UCSD-AML1 (cell line): ENCODE measurements at regions not wholly inside any gene's neighbourhood (a gene's known extent, or its start where the extent isn't known, plus 50 kb on each side); places are given as distances from the start of the nearest gene placed in this dataset.

Experiments used
- DNase-seq: peaks from one replicate; lab custom pipeline; 2025; ENCODE audit not compliant: unreplicated experiment; lab: John Stamatoyannopoulos, UW

- no peak for DNase-seq
Measured at GRCh38 chr7:41633690-41634089, 69.2 kb downstream of the INHBA start.

- no peak for DNase-seq
Measured at GRCh38 chr7:41630741-41631140, 72.1 kb downstream of the INHBA start.

GRCh38 chr7:41629711-41630111 is 73.2 kb downstream of the INHBA start:
- no peak for DNase-seq

- no peak for DNase-seq
Measured at GRCh38 chr7:41628901-41629300, 74.0 kb downstream of the INHBA start.

GRCh38 chr7:41627645-41628298 is 75.1 kb downstream of the INHBA start:
- no peak for DNase-seq

GRCh38 chr7:41624818-41625217 is 78.1 kb downstream of the INHBA start:
- DNase-seq: no peak

- DNase-seq: no peak
Measured at GRCh38 chr7:41621953-41622831, 80.7 kb downstream of the INHBA start.

- no peak for DNase-seq
Measured at GRCh38 chr7:41617987-41618386, 84.9 kb downstream of the INHBA start.

- no peak for DNase-seq
Measured at GRCh38 chr7:41612798-41613197, 90.1 kb downstream of the INHBA start.

GRCh38 chr7:41612386-41612785 is 90.5 kb downstream of the INHBA start:
- no peak for DNase-seq

- no peak for DNase-seq
Measured at GRCh38 chr7:41608447-41608846, 94.4 kb downstream of the INHBA start.

GRCh38 chr7:41603985-41604384 is 98.9 kb downstream of the INHBA start:
- no peak for DNase-seq

GRCh38 chr7:41599760-41600159 is 103.1 kb downstream of the INHBA start:
- no peak for DNase-seq

- DNase-seq: no peak
Measured at GRCh38 chr7:41592794-41593193, 110.1 kb downstream of the INHBA start.

GRCh38 chr7:41592236-41592635 is 110.7 kb downstream of the INHBA start:
- peak; percentile 15 for DNase-seq

- no peak for DNase-seq
Measured at GRCh38 chr7:41590986-41591385, 111.9 kb downstream of the INHBA start.

GRCh38 chr7:41588341-41588740 is 114.5 kb downstream of the INHBA start:
- DNase-seq: no peak

GRCh38 chr7:41586931-41587640 is 115.8 kb downstream of the INHBA start:
- no peak for DNase-seq

GRCh38 chr7:41584746-41585145 is 118.1 kb downstream of the INHBA start:
- no peak for DNase-seq

GRCh38 chr7:41582116-41582515 is 120.8 kb downstream of the INHBA start:
- DNase-seq: no peak

- no peak for DNase-seq
Measured at GRCh38 chr7:41581041-41581440, 121.8 kb downstream of the INHBA start.
